ENCODE measurements at regions not wholly inside any gene's neighbourhood (a gene's known extent, or its start where the extent isn't known, plus 50 kb on each side); places are given as distances from the start of the nearest gene placed in this dataset.

DNA sequence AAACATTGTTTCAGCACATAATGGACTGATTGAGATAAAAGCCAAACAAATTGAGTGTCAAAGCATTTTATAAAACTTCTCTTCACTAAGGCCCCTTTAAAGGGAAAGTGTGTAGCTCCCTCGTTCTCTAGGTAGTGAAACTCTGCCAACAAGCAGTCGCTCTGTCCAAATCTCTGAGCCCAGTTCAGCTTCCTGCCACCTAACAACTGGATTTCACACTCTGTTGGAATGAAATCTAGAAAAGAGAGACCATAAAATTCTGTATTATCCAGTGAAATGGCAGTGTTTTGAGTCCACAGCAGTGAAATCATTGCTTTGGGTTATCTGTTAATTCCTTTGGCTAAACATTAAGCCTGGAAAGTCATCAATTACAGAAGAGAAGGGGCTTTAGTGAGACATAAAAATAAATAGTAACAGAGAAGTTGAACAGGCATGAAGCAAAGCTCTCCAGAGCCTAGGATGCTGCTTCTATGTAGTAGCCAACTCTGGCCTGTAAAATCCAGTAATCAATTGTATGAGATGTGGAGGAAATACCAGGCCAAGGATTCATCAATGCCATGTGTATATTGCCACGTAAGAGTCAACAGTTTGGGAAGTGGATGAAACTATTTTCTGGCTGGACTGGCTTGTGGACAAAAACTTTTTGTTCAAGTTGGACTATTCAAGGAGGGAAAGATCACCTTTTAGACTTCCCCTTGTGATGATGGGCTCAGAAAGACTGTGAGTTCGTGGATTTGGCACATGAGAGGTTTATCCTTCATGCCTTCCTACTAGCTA lies 122.5 kb downstream of the WIF1 start:
- no peaks in the 10 kb centered on the region for H3K9me3 ChIP-seq
- no peak for DNase-seq
- intact Hi-C loops (cut with DNase I) = no loop called here
- no peaks in the 10 kb centered on the region for H3K27me3 ChIP-seq
- no peak overlapping the region for H3K4me3 ChIP-seq
- TF ChIP-seq, protein P1, sequence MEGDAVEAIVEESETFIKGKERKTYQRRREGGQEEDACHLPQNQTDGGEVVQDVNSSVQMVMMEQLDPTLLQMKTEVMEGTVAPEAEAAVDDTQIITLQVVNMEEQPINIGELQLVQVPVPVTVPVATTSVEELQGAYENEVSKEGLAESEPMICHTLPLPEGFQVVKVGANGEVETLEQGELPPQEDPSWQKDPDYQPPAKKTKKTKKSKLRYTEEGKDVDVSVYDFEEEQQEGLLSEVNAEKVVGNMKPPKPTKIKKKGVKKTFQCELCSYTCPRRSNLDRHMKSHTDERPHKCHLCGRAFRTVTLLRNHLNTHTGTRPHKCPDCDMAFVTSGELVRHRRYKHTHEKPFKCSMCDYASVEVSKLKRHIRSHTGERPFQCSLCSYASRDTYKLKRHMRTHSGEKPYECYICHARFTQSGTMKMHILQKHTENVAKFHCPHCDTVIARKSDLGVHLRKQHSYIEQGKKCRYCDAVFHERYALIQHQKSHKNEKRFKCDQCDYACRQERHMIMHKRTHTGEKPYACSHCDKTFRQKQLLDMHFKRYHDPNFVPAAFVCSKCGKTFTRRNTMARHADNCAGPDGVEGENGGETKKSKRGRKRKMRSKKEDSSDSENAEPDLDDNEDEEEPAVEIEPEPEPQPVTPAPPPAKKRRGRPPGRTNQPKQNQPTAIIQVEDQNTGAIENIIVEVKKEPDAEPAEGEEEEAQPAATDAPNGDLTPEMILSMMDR (IDR thresholded peaks at IDR 0.05) = no peak
- H3K36me3 ChIP-seq = no peaks in the 10 kb centered on the region
- H3K9ac ChIP-seq (ENCODE audit: low read depth in 2 of 2, low read length in 2 of 2) = no peak overlapping the region
- no peak overlapping the region for H3K27ac ChIP-seq
- no peaks in the 10 kb centered on the region for H3K4me1 ChIP-seq

DNA sequence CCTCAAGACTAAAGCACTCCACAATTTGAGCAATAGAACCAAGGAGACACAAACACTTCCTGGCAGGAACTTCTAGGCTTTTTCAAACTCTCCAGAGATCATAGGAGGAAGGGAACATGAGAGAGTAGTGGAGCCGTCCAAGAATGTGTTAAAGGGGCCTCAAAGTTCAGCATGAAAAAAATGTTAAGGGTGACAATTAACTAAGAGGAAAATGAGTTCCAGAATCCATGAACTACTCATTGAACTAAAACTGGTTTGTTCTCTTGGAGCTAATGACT lies 122.0 kb downstream of the WIF1 start:
- H3K9me3 ChIP-seq = no peaks in the 10 kb centered on the region
- intact Hi-C loops (cut with DNase I) = no loop called here
- no peak overlapping the region for H3K9ac ChIP-seq (ENCODE audit: low read depth in 2 of 2, low read length in 2 of 2)
- no peaks in the 10 kb centered on the region for H3K36me3 ChIP-seq
- no peaks in the 10 kb centered on the region for H3K27me3 ChIP-seq
- TF ChIP-seq, protein P1 (IDR thresholded peaks at IDR 0.05) = no peak
- H3K27ac ChIP-seq = no peak overlapping the region
- H3K4me3 ChIP-seq = no peak overlapping the region
- DNase-seq = no peak
- H3K4me1 ChIP-seq = no peaks in the 10 kb centered on the region
